SK-N-MC (cell line): ENCODE measurements at regions not wholly inside any gene's neighbourhood (a gene's known extent, or its start where the extent isn't known, plus 50 kb on each side); places are given as distances from the start of the nearest gene placed in this dataset.
A peak's percentile ranks its signal among the peaks of the same experiment; 100 is the strongest.

Experiments
- DNase-seq: peaks from one replicate; pipeline ENCODE4 v3.0.0-alpha.2; 2011; ENCODE audit warnings: low read depth, low spot score
- H3K27ac ChIP-seq: fragments of 200-600 bp; sonication (generic); 2 replicates; pipeline ENCODE4 v1.5.1; 2016; ENCODE audit warnings: mixed run types
- H3K36me3 ChIP-seq: fragments of 200-600 bp; sonication (generic); 2 replicates; pipeline ENCODE4 v1.6.1; 2017; ENCODE audit warnings: antibody characterized with exemption, low read length, mixed read lengths; ENCODE audit not compliant: insufficient read depth
- H3K4me3 ChIP-seq: fragments of 200-600 bp; sonication (generic); 2 replicates; pipeline ENCODE4 v1.5.1; 2016
- H3K9ac ChIP-seq: fragments of 200-600 bp; sonication (generic); 2 replicates; pipeline ENCODE4 v1.8.0; 2017; ENCODE audit warnings: mixed run types, mixed read lengths; ENCODE audit not compliant: insufficient read length
- H3K9me3 ChIP-seq: fragments of 200-600 bp; sonication (generic); 2 replicates; pipeline ENCODE4 v1.6.1; 2017; ENCODE audit warnings: low read depth, mild to moderate bottlenecking, antibody characterized with exemption, low read length, moderate library complexity, mixed read lengths
- EZH2 ChIP-seq: fragments of 200-600 bp; sonication (generic); IDR thresholded peaks from one replicate; pipeline ENCODE4 v1.6.1; 2017; ENCODE audit warnings: antibody characterized with exemption
- FOXP2 ChIP-seq: optimal IDR thresholded peaks from 2 replicates; pipeline ENCODE3; 2011; ENCODE audit warnings: mild to moderate bottlenecking, moderate library complexity; ENCODE audit not compliant: insufficient read depth; ENCODE audit errors: extremely low read length, control extremely low read depth
- POLR2AphosphoS5 ChIP-seq: IDR thresholded peaks from 2 replicates; pipeline ENCODE4 v1.6.1; 2012; ENCODE audit warnings: mild to moderate bottlenecking, low read depth, low read length, borderline replicate concordance

- H3K27ac ChIP-seq: no peak overlapping the region
- H3K9ac ChIP-seq: no peak overlapping the region
- no peaks in the 10 kb centered on the region for H3K36me3 ChIP-seq
- TF ChIP-seq EZH2: no peak
- H3K4me3 ChIP-seq: no peak overlapping the region
- no peaks in the 10 kb centered on the region for H3K9me3 ChIP-seq
- no peak for DNase-seq
Measured at GRCh38 chr7:136070736-136071505, 93.8 kb upstream of the MTPN start.

- no peaks in the 10 kb centered on the region for H3K36me3 ChIP-seq
- no peak for DNase-seq
- H3K27ac ChIP-seq: no peak overlapping the region
- no peaks in the 10 kb centered on the region for H3K9me3 ChIP-seq
- H3K4me3 ChIP-seq: no peak overlapping the region
- H3K9ac ChIP-seq: no peak overlapping the region
- TF ChIP-seq FOXP2: no peak
- TF ChIP-seq POLR2AphosphoS5: no peak
- no peak for TF ChIP-seq EZH2
Measured at GRCh38 chr7:136069840-136070529, 92.8 kb upstream of the MTPN start.

GRCh38 chr7:136067277-136067676 lies 90.1 kb upstream of the MTPN start:
- H3K4me3 ChIP-seq: no peak overlapping the region
- H3K9me3 ChIP-seq: no peaks in the 10 kb centered on the region
- H3K27ac ChIP-seq: no peak overlapping the region
- DNase-seq: no peak
- no peak overlapping the region for H3K9ac ChIP-seq
- TF ChIP-seq EZH2 (no peak), FOXP2 (no peak)
- H3K36me3 ChIP-seq: no peaks in the 10 kb centered on the region

DNA sequence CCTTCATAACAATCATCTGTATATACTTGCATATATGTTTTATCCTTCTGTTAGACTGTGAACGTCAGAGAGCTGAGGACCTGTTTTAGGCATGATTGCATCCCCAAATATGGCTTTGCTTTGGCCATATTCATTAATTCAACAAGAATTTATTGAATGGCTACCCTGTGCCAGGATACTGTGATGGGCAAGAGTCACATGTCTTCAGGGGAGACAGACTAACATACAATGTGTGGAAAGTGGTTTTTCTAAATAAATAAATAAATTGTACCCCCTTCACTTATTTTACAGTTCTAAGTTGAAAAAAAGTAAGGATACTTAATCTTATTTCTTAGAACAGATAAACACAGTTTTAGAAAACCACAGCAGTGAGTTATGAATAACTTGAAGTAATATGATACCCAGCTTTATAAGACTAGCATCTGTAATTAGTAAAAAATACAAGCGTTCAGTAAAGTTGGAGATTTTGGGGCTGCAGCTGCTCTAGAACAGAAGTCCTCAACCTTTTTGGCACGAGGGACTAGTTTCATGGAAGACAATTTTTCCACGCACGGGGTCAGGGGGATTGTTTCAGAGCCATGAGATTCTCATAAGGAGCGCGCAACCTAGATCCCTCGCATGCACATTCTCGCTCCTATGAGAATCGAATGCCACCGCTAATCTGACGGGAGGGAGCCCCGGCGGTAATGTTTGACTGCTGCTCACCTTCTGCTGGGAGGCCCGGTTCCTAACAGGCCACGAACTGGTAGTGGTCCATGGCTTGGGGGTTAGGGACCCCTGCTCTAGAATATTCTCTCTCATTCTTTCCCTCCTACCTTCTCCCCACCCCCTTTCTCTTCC lies 89.4 kb upstream of the MTPN start:
- Histone ChIP-seq H3K9me3 (no peaks in the 10 kb centered on the region), H3K9ac (no peak overlapping the region), H3K36me3 (no peaks in the 10 kb centered on the region), H3K27ac (no peak overlapping the region), H3K4me3 (no peak overlapping the region)
- DNase-seq: no peak
- TF ChIP-seq FOXP2 (no peak), EZH2 (no peak), POLR2AphosphoS5 (no peak)

DNA sequence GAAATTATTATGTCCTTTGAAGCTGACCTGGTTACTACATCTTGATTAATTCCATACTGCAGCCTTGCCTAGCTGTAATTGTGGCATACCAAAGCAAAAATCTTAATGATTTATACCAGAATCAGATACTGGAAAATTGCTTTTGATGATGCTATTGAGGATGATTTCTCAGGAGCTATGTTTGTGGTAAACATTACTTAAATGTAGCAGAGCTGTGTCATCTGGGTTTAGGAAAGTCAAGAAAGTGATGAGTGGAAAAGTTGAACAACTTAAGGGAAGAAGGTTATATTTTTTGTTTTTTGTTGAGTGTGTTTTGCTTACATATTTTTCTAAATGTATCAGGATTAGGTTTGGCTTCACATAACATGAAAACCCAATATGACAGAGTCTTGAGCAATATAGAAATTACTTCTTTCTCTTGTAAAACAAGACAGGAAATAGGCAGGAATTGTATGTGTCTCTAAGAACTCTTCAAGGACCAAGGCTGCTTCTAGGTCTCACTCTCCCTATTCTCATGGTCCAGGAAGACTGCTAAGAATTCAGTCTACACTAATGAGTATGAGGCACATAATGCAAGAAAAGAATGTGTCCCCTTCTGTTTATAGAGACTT lies 87.6 kb upstream of the MTPN start:
- Histone ChIP-seq H3K9ac (no peak overlapping the region), H3K27ac (no peak overlapping the region), H3K4me3 (no peak overlapping the region), H3K36me3 (no peaks in the 10 kb centered on the region), H3K9me3 (no peaks in the 10 kb centered on the region)
- no peak for DNase-seq
- TF ChIP-seq EZH2: no peak
- TF ChIP-seq FOXP2: no peak
- no peak for TF ChIP-seq POLR2AphosphoS5

DNA sequence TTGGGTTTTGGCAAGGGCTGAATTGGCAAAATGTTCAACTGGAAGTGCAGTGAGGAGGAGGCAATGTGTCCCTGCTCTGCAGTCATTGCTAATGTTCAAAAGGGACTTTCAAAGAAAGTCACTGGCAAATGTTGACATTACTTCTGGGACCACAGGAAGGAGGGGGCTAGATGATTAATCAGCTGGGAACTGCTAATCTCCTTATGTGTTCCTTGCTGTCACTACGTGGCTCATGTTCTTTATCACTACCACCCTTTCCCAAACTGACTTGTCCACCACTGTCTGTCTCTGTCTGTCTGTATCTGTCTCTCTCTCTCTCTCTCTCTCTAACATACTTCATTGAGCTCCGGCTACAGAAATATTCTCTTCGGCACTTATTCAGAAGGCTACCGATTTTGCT lies 86.9 kb upstream of the MTPN start:
- H3K9me3 ChIP-seq: no peaks in the 10 kb centered on the region
- no peak for TF ChIP-seq POLR2AphosphoS5
- no peak for TF ChIP-seq EZH2
- TF ChIP-seq FOXP2: no peak
- DNase-seq: no peak
- H3K27ac ChIP-seq: no peak overlapping the region
- no peaks in the 10 kb centered on the region for H3K36me3 ChIP-seq
- no peak overlapping the region for H3K9ac ChIP-seq
- no peak overlapping the region for H3K4me3 ChIP-seq

- TF ChIP-seq FOXP2 (no peak), POLR2AphosphoS5 (no peak), EZH2 (no peak)
- DNase-seq: no peak
- H3K4me3 ChIP-seq: peak overlapping the region; percentile 68
- H3K36me3 ChIP-seq: no peaks in the 10 kb centered on the region
- H3K9me3 ChIP-seq: no peaks in the 10 kb centered on the region
- H3K9ac ChIP-seq: peak overlapping the region; percentile 48
- peak overlapping the region; percentile 94 for H3K27ac ChIP-seq
Measured at GRCh38 chr7:136063326-136063666, 86.1 kb upstream of the MTPN start.

DNA sequence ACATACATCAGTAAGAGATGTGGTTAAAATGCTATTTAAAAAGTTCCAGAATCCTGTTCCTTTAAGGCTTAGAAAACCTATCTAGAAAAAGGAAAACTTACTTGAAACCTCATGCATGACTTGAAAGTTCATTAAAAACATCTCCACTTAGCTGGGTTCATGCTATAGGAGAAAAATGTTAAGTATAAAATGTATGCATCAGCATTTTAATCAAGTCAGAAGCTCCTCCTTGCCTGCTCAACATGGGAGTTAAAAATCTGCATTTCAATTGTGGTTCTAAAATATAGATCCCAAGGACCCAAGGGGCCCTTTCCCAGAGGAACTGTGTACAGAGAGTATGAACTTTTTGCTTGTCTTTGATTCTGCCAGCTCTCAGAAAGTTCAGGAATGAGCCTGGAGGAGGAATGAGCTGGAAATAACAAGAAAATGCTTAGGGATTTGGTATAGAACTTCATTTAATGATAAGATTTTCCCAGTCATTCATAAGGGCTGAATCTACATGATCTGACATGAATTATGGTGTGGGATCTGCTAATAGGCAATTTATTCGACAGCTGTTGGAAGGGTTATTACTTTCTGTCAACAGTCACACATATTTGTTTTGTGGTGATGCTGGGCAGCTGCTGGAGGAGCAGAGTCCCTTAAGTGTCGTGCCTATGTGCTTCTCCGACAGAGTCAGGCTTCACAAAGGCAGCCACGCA lies 85.6 kb upstream of the MTPN start:
- TF ChIP-seq EZH2 (no peak), POLR2AphosphoS5 (no peak; the same call in 1 of the 2 replicates), FOXP2 (no peak)

More for the DNA sequence above, 85.6 kb upstream of the MTPN start:
- no peaks in the 10 kb centered on the region for H3K36me3 ChIP-seq
- H3K4me3 ChIP-seq: peak overlapping the region; percentile 68
- H3K27ac ChIP-seq: peak overlapping the region; percentile 94
- no peaks in the 10 kb centered on the region for H3K9me3 ChIP-seq
- peak overlapping the region; percentile 48 for H3K9ac ChIP-seq
- DNase-seq: peak; percentile 77
